ENCODE measurements at regions not wholly inside any gene's neighbourhood (a gene's known extent, or its start where the extent isn't known, plus 50 kb on each side); places are given as distances from the start of the nearest gene placed in this dataset.

DNA sequence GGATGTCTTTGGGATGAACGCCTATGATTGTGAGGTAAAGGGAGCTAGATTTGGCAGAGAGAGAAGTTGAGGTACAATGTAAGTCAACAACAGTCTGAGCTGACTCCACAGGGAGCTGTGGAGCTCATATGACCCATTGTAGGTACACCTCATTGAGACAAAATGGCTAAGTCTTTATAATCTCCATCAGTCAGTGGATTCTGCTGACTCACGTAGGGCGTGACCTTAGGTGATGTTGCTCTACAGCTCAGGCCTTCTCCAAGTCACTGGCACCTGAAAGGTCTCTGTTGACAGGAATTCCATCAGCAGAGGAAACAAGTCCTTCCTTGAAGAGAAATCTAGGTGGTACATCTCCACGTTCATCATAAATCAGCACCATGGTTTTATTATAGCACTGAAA is 118.2 kb upstream of the PRR16 start:
- TF ChIP-seq, protein P1, sequence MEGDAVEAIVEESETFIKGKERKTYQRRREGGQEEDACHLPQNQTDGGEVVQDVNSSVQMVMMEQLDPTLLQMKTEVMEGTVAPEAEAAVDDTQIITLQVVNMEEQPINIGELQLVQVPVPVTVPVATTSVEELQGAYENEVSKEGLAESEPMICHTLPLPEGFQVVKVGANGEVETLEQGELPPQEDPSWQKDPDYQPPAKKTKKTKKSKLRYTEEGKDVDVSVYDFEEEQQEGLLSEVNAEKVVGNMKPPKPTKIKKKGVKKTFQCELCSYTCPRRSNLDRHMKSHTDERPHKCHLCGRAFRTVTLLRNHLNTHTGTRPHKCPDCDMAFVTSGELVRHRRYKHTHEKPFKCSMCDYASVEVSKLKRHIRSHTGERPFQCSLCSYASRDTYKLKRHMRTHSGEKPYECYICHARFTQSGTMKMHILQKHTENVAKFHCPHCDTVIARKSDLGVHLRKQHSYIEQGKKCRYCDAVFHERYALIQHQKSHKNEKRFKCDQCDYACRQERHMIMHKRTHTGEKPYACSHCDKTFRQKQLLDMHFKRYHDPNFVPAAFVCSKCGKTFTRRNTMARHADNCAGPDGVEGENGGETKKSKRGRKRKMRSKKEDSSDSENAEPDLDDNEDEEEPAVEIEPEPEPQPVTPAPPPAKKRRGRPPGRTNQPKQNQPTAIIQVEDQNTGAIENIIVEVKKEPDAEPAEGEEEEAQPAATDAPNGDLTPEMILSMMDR (IDR thresholded peaks at IDR 0.05), result no peak
- TF ChIP-seq POLR2A (IDR thresholded peaks at IDR 0.05) (no peak), EP300 (IDR thresholded peaks at IDR 0.05) (no peak)
